ENCODE measurements at regions not wholly inside any gene's neighbourhood (a gene's known extent, or its start where the extent isn't known, plus 50 kb on each side); places are given as distances from the start of the nearest gene placed in this dataset.

- no peak overlapping the region for H2BK15ac ChIP-seq (ENCODE audit: low read depth, poor library complexity, severe bottlenecking)
- H4K91ac ChIP-seq (ENCODE audit: low read length), result no peak overlapping the region
- H3K36me3 ChIP-seq (ENCODE audit: control insufficient read depth in 1 of 2, insufficient read depth in 2 of 2, low read depth in 1 of 2, low read length in 2 of 2), result no peaks in the 10 kb centered on the region
- no peak overlapping the region for H2BK5ac ChIP-seq (ENCODE audit: low read depth, low read length, poor library complexity, severe bottlenecking)
- no peak overlapping the region for H3K4me3 ChIP-seq (ENCODE audit: insufficient read depth in 1 of 2, low read depth in 1 of 2, low read length in 2 of 2)
- no peak overlapping the region for H2BK120ac ChIP-seq (ENCODE audit: low read depth, low read length)
- WGBS, result 86% methylated on average over 2 of the region's 3 CpGs
- H3K23ac ChIP-seq (ENCODE audit: low read length in 2 of 2), result no peak overlapping the region
- no peaks in the 10 kb centered on the region for H3K4me1 ChIP-seq (ENCODE audit: control insufficient read depth, insufficient read depth, low read depth, low read length)
- H3K9me3 ChIP-seq (ENCODE audit: control insufficient read depth, low read length), result no peaks in the 10 kb centered on the region
- H3K18ac ChIP-seq (ENCODE audit: low read depth in 1 of 2, low read length in 2 of 2), result no peak overlapping the region
- no peaks in the 10 kb centered on the region for H3K27me3 ChIP-seq (ENCODE audit: control insufficient read depth in 1 of 2, insufficient read depth in 1 of 2, low read length in 2 of 2)
- H2AK5ac ChIP-seq (ENCODE audit: low read length, severe bottlenecking), result no peak overlapping the region
- no peak overlapping the region for H2AFZ ChIP-seq (ENCODE audit: low read depth, low read length)
- no peak overlapping the region for H3K14ac ChIP-seq (ENCODE audit: low read length in 2 of 2)
- H3K9ac ChIP-seq (ENCODE audit: low read length), result no peak overlapping the region
- H3K27ac ChIP-seq (ENCODE audit: low read length, poor library complexity, severe bottlenecking), result no peak overlapping the region
- no peak overlapping the region for H4K8ac ChIP-seq (ENCODE audit: low read length)
- no peak overlapping the region for H3K4me2 ChIP-seq (ENCODE audit: low read length, poor library complexity, severe bottlenecking)
- H2BK12ac ChIP-seq (ENCODE audit: low read length in 2 of 2), result no peak overlapping the region
- DNase-seq, result no peak
- H3K79me1 ChIP-seq (replicated peaks; ENCODE audit: low read length, poor library complexity, severe bottlenecking), result no peaks in the 10 kb centered on the region
- no peak overlapping the region for H3K4ac ChIP-seq (ENCODE audit: low read depth in 1 of 2, low read length in 2 of 2)
Observed at GRCh38 chr4:81814987-81815541, 343.4 kb upstream of the RASGEF1B start.

- Histone ChIP-seq H3K14ac (ENCODE audit: low read length in 2 of 2) (no peak overlapping the region), H4K91ac (ENCODE audit: low read length) (no peak overlapping the region), H3K4ac (ENCODE audit: low read depth in 1 of 2, low read length in 2 of 2) (no peak overlapping the region), H2AK5ac (ENCODE audit: low read length, severe bottlenecking) (no peak overlapping the region), H2BK120ac (ENCODE audit: low read depth, low read length) (no peak overlapping the region), H2BK5ac (ENCODE audit: low read depth, low read length, poor library complexity, severe bottlenecking) (no peak overlapping the region), H3K4me3 (ENCODE audit: insufficient read depth in 1 of 2, low read depth in 1 of 2, low read length in 2 of 2) (no peak overlapping the region), H3K23ac (ENCODE audit: low read length in 2 of 2) (no peak overlapping the region), H3K36me3 (ENCODE audit: control insufficient read depth in 1 of 2, insufficient read depth in 2 of 2, low read depth in 1 of 2, low read length in 2 of 2) (no peaks in the 10 kb centered on the region), H3K18ac (ENCODE audit: low read depth in 1 of 2, low read length in 2 of 2) (no peak overlapping the region), H2BK12ac (ENCODE audit: low read length in 2 of 2) (no peak overlapping the region), H3K27me3 (ENCODE audit: control insufficient read depth in 1 of 2, insufficient read depth in 1 of 2, low read length in 2 of 2) (peaks cover 0 to 5% of the 10 kb centered on the region in 2 experiments), H3K27ac (ENCODE audit: low read length, poor library complexity, severe bottlenecking) (no peak overlapping the region), H3K4me2 (ENCODE audit: low read length, poor library complexity, severe bottlenecking) (no peak overlapping the region), H4K8ac (ENCODE audit: low read length) (no peak overlapping the region), H3K79me1 (replicated peaks; ENCODE audit: low read length, poor library complexity, severe bottlenecking) (no peaks in the 10 kb centered on the region), H3K9me3 (ENCODE audit: control insufficient read depth, low read length) (no peaks in the 10 kb centered on the region), H2AFZ (ENCODE audit: low read depth, low read length) (no peak overlapping the region), H3K9ac (ENCODE audit: low read length) (no peak overlapping the region), H3K4me1 (ENCODE audit: control insufficient read depth, insufficient read depth, low read depth, low read length) (no peaks in the 10 kb centered on the region), H2BK15ac (ENCODE audit: low read depth, poor library complexity, severe bottlenecking) (no peak overlapping the region)
- DNase-seq, result no peak
- 52% methylated on average over 4 of the region's 5 CpGs for WGBS
Observed at GRCh38 chr4:81811562-81812293, 340.0 kb upstream of the RASGEF1B start.

- no peak overlapping the region for H2BK5ac ChIP-seq (ENCODE audit: low read depth, low read length, poor library complexity, severe bottlenecking)
- no peak overlapping the region for H3K27ac ChIP-seq (ENCODE audit: low read length, poor library complexity, severe bottlenecking)
- DNase-seq, result no peak
- H2BK12ac ChIP-seq (ENCODE audit: low read length in 2 of 2), result no peak overlapping the region
- no peak overlapping the region for H4K91ac ChIP-seq (ENCODE audit: low read length)
- H3K4me1 ChIP-seq (ENCODE audit: control insufficient read depth, insufficient read depth, low read depth, low read length), result no peaks in the 10 kb centered on the region
- H2AK5ac ChIP-seq (ENCODE audit: low read length, severe bottlenecking), result no peak overlapping the region
- no peak overlapping the region for H3K23ac ChIP-seq (ENCODE audit: low read length in 2 of 2)
- H2BK120ac ChIP-seq (ENCODE audit: low read depth, low read length), result no peak overlapping the region
- H3K4me3 ChIP-seq (ENCODE audit: insufficient read depth in 1 of 2, low read depth in 1 of 2, low read length in 2 of 2), result no peak overlapping the region
- H3K18ac ChIP-seq (ENCODE audit: low read depth in 1 of 2, low read length in 2 of 2), result no peak overlapping the region
- H3K9ac ChIP-seq (ENCODE audit: low read length), result no peak overlapping the region
- no peak overlapping the region for H3K4ac ChIP-seq (ENCODE audit: low read depth in 1 of 2, low read length in 2 of 2)
- no peak overlapping the region for H4K8ac ChIP-seq (ENCODE audit: low read length)
- H3K9me3 ChIP-seq (ENCODE audit: control insufficient read depth, low read length), result no peaks in the 10 kb centered on the region
- no peaks in the 10 kb centered on the region for H3K36me3 ChIP-seq (ENCODE audit: control insufficient read depth in 1 of 2, insufficient read depth in 2 of 2, low read depth in 1 of 2, low read length in 2 of 2)
- 24% methylated on average over 2 of the region's 2 CpGs for WGBS
- no peak overlapping the region for H3K4me2 ChIP-seq (ENCODE audit: low read length, poor library complexity, severe bottlenecking)
- H2AFZ ChIP-seq (ENCODE audit: low read depth, low read length), result no peak overlapping the region
- no peak overlapping the region for H2BK15ac ChIP-seq (ENCODE audit: low read depth, poor library complexity, severe bottlenecking)
- no peaks in the 10 kb centered on the region for H3K79me1 ChIP-seq (replicated peaks; ENCODE audit: low read length, poor library complexity, severe bottlenecking)
- H3K14ac ChIP-seq (ENCODE audit: low read length in 2 of 2), result no peak overlapping the region
- peaks cover 18 to 24% of the 10 kb centered on the region in 2 experiments for H3K27me3 ChIP-seq (ENCODE audit: control insufficient read depth in 1 of 2, insufficient read depth in 1 of 2, low read length in 2 of 2)
Observed at GRCh38 chr4:81808011-81808672, 336.4 kb upstream of the RASGEF1B start.

- Histone ChIP-seq H2AK5ac (ENCODE audit: low read length, severe bottlenecking) (no peak overlapping the region), H3K14ac (ENCODE audit: low read length in 2 of 2) (no peak overlapping the region), H3K4me3 (ENCODE audit: insufficient read depth in 1 of 2, low read depth in 1 of 2, low read length in 2 of 2) (no peak overlapping the region), H3K23ac (ENCODE audit: low read length in 2 of 2) (no peak overlapping the region), H3K4me1 (ENCODE audit: control insufficient read depth, insufficient read depth, low read depth, low read length) (no peaks in the 10 kb centered on the region), H3K4me2 (ENCODE audit: low read length, poor library complexity, severe bottlenecking) (no peak overlapping the region), H2BK120ac (ENCODE audit: low read depth, low read length) (no peak overlapping the region), H3K27me3 (ENCODE audit: control insufficient read depth in 1 of 2, insufficient read depth in 1 of 2, low read length in 2 of 2) (peaks cover 18 to 24% of the 10 kb centered on the region in 2 experiments), H3K4ac (ENCODE audit: low read depth in 1 of 2, low read length in 2 of 2) (no peak overlapping the region), H3K36me3 (ENCODE audit: control insufficient read depth in 1 of 2, insufficient read depth in 2 of 2, low read depth in 1 of 2, low read length in 2 of 2) (no peaks in the 10 kb centered on the region), H2BK15ac (ENCODE audit: low read depth, poor library complexity, severe bottlenecking) (no peak overlapping the region), H2BK12ac (ENCODE audit: low read length in 2 of 2) (no peak overlapping the region), H3K18ac (ENCODE audit: low read depth in 1 of 2, low read length in 2 of 2) (no peak overlapping the region), H4K8ac (ENCODE audit: low read length) (no peak overlapping the region), H3K9ac (ENCODE audit: low read length) (no peak overlapping the region), H2BK5ac (ENCODE audit: low read depth, low read length, poor library complexity, severe bottlenecking) (no peak overlapping the region), H3K9me3 (ENCODE audit: control insufficient read depth, low read length) (no peaks in the 10 kb centered on the region), H3K79me1 (replicated peaks; ENCODE audit: low read length, poor library complexity, severe bottlenecking) (no peaks in the 10 kb centered on the region), H3K27ac (ENCODE audit: low read length, poor library complexity, severe bottlenecking) (no peak overlapping the region), H2AFZ (ENCODE audit: low read depth, low read length) (no peak overlapping the region), H4K91ac (ENCODE audit: low read length) (no peak overlapping the region)
- 60% methylated on average over 7 of the region's 7 CpGs for WGBS
- DNase-seq, result no peak
Observed at GRCh38 chr4:81807386-81807785, 335.7 kb upstream of the RASGEF1B start.

All from mesenchymal stem cell (in vitro differentiated cells and primary cell).